ENCODE measurements at regions not wholly inside any gene's neighbourhood (a gene's known extent, or its start where the extent isn't known, plus 50 kb on each side); places are given as distances from the start of the nearest gene placed in this dataset.
"Not testable (repeated sequence)": the region's sequence is repeated elsewhere in the genome, so short reads cannot be mapped to it uniquely, and the experiment has no call there.

DNA sequence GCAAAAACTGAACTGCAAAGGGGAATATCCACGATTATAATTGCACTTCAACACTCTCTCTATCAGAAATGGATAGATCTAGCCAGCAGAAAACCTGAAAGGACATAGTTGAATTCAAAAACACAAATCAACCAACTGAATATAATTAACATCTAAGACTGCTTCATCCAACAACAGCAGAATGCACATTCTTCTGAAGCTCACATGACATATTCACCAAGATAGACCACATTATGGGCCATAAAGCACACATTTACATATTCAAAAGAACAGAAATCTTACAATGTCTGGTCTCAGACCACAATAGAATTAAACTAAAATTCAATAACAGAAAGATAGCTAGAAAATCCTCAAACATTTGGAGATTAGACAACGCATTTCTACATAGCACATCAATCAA is 118.3 kb downstream of the FBXO4 start:
- Histone ChIP-seq H3K4me3 (ENCODE audit: insufficient read depth, low read depth, low read length) (no peak overlapping the region), H3K36me3 (replicated peaks; ENCODE audit: control insufficient read depth, insufficient read depth, low read length) (no peaks in the 10 kb centered on the region), H3K27me3 (ENCODE audit: control insufficient read depth, insufficient read depth, low read length) (no peaks in the 10 kb centered on the region)
- DNase-seq, result no peak

DNA sequence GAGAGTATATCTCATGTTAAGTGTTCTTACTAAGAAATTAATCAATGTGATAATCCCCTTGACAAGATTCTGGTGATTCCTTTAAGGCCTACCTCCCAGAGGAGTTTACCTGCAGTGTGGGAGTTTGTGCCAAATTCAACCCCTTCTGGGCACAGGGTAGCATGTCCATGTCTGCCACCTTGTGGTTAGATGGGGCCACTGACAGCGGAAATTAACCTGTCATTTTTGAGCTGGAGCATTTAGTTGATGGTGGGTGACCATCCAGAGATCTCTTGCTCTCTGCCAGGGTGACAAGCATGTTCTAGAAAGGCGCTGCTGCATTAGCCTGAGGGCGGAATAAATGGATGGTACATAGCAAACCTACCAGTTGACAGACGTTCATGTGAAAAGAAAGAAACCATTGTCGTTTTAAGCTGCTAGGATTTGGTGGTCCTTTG is 132.2 kb downstream of the FBXO4 start:
- no peaks in the 10 kb centered on the region for H3K27me3 ChIP-seq (ENCODE audit: control insufficient read depth, insufficient read depth, low read length)
- H3K4me3 ChIP-seq (ENCODE audit: insufficient read depth, low read depth, low read length), result no peak overlapping the region
- peak; percentile 51 for DNase-seq
- H3K36me3 ChIP-seq (replicated peaks; ENCODE audit: control insufficient read depth, insufficient read depth, low read length), result no peaks in the 10 kb centered on the region

DNA sequence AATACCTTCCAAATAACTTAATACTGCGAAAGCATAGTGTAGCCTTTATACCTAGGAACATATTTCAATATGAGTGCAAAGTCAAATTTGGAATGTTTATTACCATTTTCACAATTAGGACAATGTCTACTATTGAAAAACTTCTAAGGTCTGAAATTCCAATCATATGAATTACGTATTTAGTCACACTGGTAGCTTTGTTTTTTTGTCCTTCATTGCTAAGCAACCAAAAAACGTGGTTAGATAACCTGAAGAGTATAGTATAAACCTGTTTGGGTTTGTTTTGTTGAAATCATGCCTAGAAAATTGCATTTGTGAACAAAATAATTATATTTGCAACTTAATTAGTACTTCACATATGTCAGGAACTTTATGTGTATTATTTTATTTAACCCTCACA is 134.2 kb downstream of the FBXO4 start:
- Histone ChIP-seq H3K4me3 (ENCODE audit: insufficient read depth, low read depth, low read length) (no peak overlapping the region), H3K36me3 (replicated peaks; ENCODE audit: control insufficient read depth, insufficient read depth, low read length) (no peaks in the 10 kb centered on the region), H3K27me3 (ENCODE audit: control insufficient read depth, insufficient read depth, low read length) (no peaks in the 10 kb centered on the region)
- DNase-seq, result no peak

DNA sequence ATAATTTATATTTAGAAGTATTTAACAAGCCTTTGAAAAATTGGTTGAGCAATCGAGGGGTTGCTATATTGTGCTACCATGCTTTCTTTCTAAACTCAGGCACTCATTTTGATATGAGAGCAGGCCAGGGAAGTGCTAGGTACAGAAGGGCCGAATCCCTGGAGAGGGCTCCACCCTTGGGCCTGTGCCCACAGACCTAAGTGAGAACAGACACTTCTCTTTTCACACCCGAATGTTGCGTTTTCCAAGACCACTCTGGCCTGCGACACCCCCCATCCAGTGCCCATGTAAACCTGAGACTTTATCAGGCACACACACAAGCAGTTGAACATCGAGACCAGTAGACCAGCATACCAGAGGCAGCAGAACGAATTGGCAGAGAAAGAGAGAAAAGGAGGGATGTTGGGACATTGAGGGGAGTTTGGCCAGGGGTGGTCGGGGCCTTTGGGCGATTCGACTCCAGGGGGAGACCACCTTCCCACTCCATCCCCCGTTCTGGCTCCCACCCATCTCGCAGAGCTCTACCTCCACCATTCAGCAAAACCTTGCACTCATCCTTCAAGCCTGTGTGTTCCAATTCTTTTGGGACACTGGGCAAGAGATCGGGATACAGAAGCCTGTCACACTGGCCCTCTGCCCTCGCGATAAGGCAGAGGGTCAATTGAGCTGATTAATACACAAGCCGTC is 134.8 kb downstream of the FBXO4 start:
- Histone ChIP-seq H3K4me3 (ENCODE audit: insufficient read depth, low read depth, low read length) (no peak overlapping the region), H3K27me3 (ENCODE audit: control insufficient read depth, insufficient read depth, low read length) (no peaks in the 10 kb centered on the region), H3K36me3 (replicated peaks; ENCODE audit: control insufficient read depth, insufficient read depth, low read length) (no peaks in the 10 kb centered on the region)
- no peak for DNase-seq

DNA sequence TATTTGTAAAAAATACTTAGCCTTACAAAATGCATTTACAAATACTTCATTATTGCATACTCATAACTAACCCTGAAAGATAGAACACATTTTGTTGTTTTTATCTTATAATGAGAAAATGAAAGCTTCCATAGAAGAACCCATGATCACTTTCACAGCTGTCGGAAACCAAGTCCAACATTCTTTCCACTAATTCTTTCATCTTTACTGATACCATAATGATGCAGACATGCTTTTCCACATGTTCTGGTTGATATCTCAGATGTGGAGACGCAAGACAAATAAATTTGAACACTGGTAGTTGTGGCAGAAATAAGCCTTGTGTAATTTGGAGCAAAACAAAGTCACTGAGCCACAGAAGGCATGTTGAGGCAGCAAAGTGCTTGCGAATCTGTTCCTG is 136.0 kb downstream of the FBXO4 start:
- Histone ChIP-seq H3K27me3 (ENCODE audit: control insufficient read depth, insufficient read depth, low read length) (no peaks in the 10 kb centered on the region), H3K36me3 (replicated peaks; ENCODE audit: control insufficient read depth, insufficient read depth, low read length) (no peaks in the 10 kb centered on the region), H3K4me3 (ENCODE audit: insufficient read depth, low read depth, low read length) (no peak overlapping the region)
- DNase-seq, result no peak

DNA sequence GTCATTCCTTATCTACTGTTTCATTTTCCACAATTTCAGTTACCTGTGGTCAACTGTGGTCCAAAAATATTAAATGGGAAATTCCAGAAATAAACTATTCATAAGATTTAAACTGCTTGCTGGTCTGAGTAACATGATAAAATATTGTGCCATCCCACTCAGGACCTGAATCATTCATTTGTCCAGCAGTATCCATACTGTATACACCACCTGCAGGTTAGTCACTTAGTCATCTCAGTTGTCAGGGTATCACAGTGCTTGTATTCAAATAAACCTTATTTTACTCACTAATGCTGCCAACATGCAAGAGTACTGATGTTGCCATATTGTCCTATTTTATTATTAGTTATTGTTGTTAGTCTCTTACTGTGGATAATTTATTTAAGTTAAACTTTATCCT is 139.7 kb downstream of the FBXO4 start:
- Histone ChIP-seq H3K27me3 (ENCODE audit: control insufficient read depth, insufficient read depth, low read length) (no peaks in the 10 kb centered on the region), H3K36me3 (replicated peaks; ENCODE audit: control insufficient read depth, insufficient read depth, low read length) (no peaks in the 10 kb centered on the region), H3K4me3 (ENCODE audit: insufficient read depth, low read depth, low read length) (no peak overlapping the region)
- no peak for DNase-seq

DNA sequence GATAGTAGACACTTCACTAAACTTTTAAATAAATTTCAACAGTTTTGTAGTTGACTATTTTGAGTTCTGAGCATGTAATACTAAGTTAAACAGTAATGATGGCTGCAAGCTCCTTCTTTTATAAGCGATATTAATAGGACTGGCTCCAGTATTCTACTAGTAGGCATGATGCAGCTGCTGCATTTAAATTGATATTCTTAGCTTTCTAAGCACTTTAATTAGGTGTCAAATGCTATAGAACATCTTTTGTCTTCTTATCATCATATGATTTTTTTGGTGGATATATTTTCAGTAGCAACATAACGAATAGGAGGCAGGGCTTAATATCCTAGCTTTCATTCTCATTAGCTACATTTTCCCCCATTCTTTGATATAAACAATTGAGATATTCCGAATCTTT is 141.1 kb downstream of the FBXO4 start:
- no peak overlapping the region for H3K4me3 ChIP-seq (ENCODE audit: insufficient read depth, low read depth, low read length)
- H3K27me3 ChIP-seq (ENCODE audit: control insufficient read depth, insufficient read depth, low read length), result no peaks in the 10 kb centered on the region
- DNase-seq, result no peak
- no peaks in the 10 kb centered on the region for H3K36me3 ChIP-seq (replicated peaks; ENCODE audit: control insufficient read depth, insufficient read depth, low read length)

DNA sequence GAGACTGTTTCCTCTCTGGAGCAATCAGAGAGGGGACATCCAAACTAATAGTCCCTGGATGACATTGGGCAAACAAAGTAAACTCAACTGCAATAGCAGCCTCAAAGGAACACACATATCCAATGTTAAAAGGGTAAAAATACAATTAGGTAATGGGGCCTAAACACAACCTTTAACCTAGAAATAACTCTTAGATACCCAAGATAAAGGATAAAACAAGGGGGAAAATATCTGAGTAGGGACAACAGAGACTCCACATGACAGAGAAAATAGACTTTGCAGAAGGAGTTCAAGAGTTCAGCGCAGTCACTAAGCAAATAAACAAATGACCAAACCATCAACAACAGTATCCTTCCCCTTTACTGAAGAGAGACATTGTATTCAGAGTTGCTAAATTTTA is 149.3 kb downstream of the FBXO4 start:
- Histone ChIP-seq H3K27me3 (ENCODE audit: control insufficient read depth, insufficient read depth, low read length) (no peaks in the 10 kb centered on the region), H3K4me3 (ENCODE audit: insufficient read depth, low read depth, low read length) (no peak overlapping the region), H3K36me3 (replicated peaks; ENCODE audit: control insufficient read depth, insufficient read depth, low read length) (no peaks in the 10 kb centered on the region; the same call in 1 of the 2 replicates)
- no peak for DNase-seq

DNA sequence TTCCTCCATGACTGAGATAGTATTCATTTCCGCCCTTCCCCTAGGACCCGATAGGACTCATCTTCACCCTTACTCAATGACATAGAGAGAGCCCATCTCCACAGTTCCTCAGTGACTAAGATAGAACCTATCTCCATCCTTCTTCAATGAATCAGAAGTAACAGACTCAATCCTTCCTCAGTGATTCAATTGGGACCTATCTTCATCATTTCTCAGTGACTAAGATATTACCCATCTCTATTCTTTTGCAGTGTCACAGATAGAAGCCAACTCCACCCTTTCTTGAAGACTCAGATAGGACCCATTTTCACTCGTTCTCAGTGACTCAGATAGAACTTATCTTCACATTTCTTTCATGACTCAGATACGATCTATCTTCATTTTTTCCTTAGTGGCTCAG is 164.6 kb downstream of the FBXO4 start:
- Histone ChIP-seq H3K4me3 (ENCODE audit: insufficient read depth, low read depth, low read length) (no peak overlapping the region), H3K27me3 (ENCODE audit: control insufficient read depth, insufficient read depth, low read length) (no peaks in the 10 kb centered on the region), H3K36me3 (replicated peaks; ENCODE audit: control insufficient read depth, insufficient read depth, low read length) (no peaks in the 10 kb centered on the region)
- DNase-seq, result no peak

DNA sequence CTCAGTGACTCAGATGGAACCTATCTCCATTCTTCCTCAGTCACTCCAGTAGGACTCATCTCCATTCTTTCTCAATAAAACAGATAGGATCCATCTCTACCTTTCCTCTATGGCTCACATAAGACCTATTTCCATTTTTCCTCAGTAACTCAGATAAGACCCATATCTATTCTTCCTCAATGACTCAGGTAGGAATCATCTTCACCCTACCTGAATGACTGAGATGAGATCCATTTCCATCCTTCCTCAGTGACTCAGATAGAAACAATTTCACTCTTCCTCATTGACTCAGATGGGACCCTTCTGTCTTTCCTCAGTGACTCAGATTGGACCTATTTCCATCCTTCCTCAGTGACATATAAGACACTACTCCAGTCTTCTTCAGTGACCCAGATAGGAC is 165.1 kb downstream of the FBXO4 start:
- DNase-seq, result no peak
- Histone ChIP-seq H3K4me3 (ENCODE audit: insufficient read depth, low read depth, low read length) (no peak overlapping the region), H3K27me3 (ENCODE audit: control insufficient read depth, insufficient read depth, low read length) (no peaks in the 10 kb centered on the region), H3K36me3 (replicated peaks; ENCODE audit: control insufficient read depth, insufficient read depth, low read length) (no peaks in the 10 kb centered on the region)

DNA sequence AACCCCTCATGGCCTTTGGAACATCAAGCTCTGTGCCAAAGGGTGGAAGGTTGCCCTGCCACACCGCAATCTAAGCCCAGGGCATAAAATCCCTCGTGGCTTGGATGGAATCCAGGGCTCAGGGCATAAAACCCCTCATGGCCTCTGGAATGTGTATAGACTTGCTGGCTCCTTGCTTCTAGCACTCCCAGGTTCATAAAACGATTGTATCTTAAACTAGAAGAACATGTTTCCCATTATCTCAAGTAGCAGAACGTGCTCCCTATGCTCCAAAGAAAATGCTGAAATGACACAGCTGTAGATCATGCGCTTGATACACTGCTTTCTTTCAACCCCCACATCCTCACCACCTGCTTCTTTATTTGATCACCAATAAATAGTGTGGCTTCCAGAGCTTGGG is 174.8 kb downstream of the FBXO4 start:
- not testable (repeated sequence) for DNase-seq; H3K36me3 ChIP-seq (replicated peaks; ENCODE audit: control insufficient read depth, insufficient read depth, low read length); H3K27me3 ChIP-seq (ENCODE audit: control insufficient read depth, insufficient read depth, low read length); H3K4me3 ChIP-seq (ENCODE audit: insufficient read depth, low read depth, low read length)

DNA sequence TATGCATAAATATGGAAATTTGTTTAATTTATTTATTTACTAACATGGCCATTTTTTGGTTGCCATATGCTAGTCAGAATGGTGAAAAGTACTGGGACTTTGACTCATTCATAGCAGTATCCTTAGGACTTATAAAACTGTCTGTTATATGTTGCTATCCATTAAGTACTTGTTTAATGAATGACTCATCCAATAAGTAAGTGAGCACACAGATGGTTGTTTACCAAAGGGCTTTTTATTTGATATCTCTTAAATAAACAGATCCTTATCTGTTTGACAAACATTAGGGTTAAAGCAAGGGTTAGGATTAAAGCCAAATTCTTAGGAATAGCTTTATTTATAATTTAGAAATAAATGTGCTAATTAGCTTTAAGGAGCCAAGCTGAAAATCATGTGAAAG is 183.4 kb downstream of the FBXO4 start:
- no peak for DNase-seq
- Histone ChIP-seq H3K36me3 (replicated peaks; ENCODE audit: control insufficient read depth, insufficient read depth, low read length) (no peaks in the 10 kb centered on the region), H3K4me3 (ENCODE audit: insufficient read depth, low read depth, low read length) (no peak overlapping the region), H3K27me3 (ENCODE audit: control insufficient read depth, insufficient read depth, low read length) (no peaks in the 10 kb centered on the region)

DNA sequence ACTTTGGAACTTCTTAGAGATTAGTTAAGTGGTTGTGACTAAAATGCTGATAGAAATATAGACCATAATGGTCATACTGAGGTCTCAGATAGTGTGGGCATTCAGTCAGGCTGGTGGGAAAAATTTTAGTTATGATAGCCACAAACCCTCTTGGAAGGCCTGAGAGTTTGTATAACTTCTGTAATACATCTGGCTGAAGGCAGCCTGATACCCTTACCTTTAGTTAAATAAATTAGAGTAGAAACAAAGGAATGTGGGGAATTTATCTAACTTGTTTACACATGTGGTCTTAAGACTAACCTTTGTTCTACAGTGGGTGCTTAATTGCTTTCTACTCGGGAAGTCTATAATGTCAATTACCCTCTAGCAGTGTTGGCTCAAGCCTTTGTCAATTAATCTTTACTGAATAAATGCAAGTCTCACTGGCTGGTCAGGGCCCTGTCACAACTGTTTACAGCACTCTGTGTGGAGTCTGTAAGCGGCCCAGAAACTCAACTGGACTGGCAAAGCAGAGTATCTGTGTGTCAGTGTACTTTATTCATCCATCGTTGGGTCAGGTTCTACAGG is 184.0 kb downstream of the FBXO4 start:
- Histone ChIP-seq H3K36me3 (replicated peaks; ENCODE audit: control insufficient read depth, insufficient read depth, low read length) (no peaks in the 10 kb centered on the region), H3K4me3 (ENCODE audit: insufficient read depth, low read depth, low read length) (no peak overlapping the region), H3K27me3 (ENCODE audit: control insufficient read depth, insufficient read depth, low read length) (no peaks in the 10 kb centered on the region)
- DNase-seq, result no peak

DNA sequence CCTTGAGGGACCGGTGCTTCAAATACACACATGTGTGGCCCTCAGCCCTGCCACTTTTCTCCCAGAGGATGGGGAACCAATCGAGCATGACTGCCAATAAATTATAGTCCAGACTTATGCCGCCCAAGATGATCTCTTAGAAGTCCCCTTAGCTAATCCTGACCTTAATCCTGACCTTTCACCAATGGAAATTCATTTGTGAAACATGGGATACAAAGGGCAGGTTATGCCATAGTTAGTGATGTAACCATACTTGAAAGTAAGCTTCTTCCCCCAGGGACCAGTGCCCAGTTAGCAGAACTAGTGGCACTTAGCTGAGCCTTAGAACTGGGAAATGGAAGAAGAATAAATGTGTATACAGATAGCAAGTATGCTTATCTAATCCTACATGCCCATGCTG is 190.6 kb downstream of the FBXO4 start:
- H3K27me3 ChIP-seq (ENCODE audit: control insufficient read depth, insufficient read depth, low read length); H3K36me3 ChIP-seq (replicated peaks; ENCODE audit: control insufficient read depth, insufficient read depth, low read length); H3K4me3 ChIP-seq (ENCODE audit: insufficient read depth, low read depth, low read length); DNase-seq: not testable (repeated sequence)

DNA sequence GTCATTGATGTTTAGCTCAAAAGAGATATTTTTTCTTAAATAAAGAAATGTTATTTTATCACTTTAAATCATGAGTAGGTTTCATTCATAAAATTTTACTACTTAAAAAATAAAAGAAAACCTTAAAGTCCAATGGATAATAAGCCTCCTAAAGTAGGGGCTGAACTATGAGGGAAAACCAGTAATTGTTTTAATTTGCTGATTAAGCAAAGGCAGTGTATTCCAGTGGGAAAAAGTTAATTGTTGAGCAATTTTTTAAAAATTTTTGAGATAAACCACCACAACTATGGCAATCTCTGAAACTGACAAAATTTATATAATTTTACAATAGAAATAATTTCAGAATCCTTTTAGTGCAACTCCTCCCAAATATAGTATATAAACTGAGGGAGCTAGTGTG is 195.0 kb downstream of the FBXO4 start:
- DNase-seq, result no peak
- H3K36me3 ChIP-seq (replicated peaks; ENCODE audit: control insufficient read depth, insufficient read depth, low read length), result no peaks in the 10 kb centered on the region
- no peaks in the 10 kb centered on the region for H3K27me3 ChIP-seq (ENCODE audit: control insufficient read depth, insufficient read depth, low read length)
- no peak overlapping the region for H3K4me3 ChIP-seq (ENCODE audit: insufficient read depth, low read depth, low read length)

DNA sequence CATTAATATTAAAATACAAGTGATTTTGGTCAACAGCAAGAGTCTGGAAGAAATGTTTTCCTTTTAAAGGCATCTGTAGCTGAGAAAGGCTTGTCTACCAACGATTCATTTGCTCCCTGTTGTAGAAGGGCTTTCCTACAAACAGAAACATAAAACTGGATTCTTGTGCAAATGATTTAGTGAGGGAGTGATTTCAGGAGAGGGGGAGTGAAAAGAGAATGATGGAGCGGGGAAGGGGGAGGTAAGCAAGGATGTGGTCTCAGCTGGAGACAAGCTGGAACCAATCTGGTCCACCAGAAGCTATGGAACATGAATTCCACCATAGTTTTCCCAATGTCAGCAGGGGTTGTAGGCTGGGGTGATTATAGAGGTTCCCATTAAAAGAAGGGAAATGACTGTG is 196.3 kb downstream of the FBXO4 start:
- no peaks in the 10 kb centered on the region for H3K36me3 ChIP-seq (replicated peaks; ENCODE audit: control insufficient read depth, insufficient read depth, low read length)
- no peak for DNase-seq
- no peak overlapping the region for H3K4me3 ChIP-seq (ENCODE audit: insufficient read depth, low read depth, low read length)
- H3K27me3 ChIP-seq (ENCODE audit: control insufficient read depth, insufficient read depth, low read length), result no peaks in the 10 kb centered on the region
